Left renal pelvis (tissue), 4 donors: ENCODE measurements at regions not wholly inside any gene's neighbourhood (a gene's known extent, or its start where the extent isn't known, plus 50 kb on each side); places are given as distances from the start of the nearest gene placed in this dataset.
"Not testable (repeated sequence)": the region's sequence is repeated elsewhere in the genome, so short reads cannot be mapped to it uniquely, and the experiment has no call there.

Experiments
- DNase-seq, 4 donors: peaks; one replicate each; pipeline ENCODE4 v3.0.0-alpha.2; 2013; ENCODE audit warnings: low read depth in 4 of 4, low spot score in 3 of 4

DNA sequence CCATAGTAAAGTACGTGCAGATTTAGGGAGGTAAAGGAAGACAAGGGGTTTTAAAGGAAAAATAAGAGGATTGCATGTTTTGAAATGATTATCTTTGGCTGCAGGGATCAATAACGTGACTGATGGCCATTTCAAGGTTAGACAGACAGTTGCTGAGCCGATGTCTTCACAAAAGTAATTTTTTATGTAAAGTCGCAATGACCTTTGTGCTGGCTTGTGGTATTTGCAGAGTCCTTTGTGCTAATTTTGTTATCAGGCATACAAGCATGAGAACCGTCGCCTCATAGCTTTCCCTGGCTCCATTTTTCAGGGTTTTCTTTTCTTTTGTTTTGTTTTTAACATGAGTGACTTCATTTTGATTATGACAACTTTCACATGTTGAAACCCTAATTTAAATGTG lies 605.7 kb upstream of the GJE1 start:
- DNase-seq, result no peak

DNA sequence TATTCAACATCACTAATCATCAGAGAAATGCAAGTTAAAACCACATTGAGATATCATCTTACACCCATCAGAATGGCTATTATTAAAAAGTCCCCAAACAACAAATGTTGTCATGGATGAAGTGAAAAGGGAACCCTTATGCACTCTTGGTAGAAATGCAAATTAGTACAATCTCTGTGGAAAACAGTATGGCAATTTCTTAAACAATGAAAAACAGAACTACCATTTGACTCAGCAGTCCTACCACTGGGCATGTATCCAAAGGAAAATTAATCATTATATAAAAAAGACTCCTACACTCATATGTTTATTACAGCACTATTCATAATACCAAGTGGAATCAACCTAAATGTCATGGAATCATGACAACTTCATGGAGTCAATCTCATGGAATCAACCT lies 611.3 kb upstream of the GJE1 start:
- DNase-seq, result no peak

DNA sequence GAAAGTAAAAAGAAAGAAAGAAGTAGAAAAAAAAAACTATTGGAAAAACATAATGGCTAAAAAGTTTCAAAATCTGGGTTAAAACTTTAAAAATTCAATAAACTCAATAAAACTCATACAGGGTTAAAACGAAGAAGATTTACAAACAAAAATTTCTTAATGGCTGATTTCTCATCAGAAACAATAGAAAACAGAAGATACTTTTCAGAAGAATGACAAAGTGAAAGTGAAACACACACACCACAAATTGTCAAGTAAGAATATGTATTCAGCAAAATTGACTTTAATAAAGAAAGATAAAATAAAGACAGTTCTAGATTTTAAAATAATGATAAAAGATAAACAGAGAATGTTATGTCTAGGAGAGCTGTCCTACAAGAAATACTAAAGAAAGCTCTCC lies 618.9 kb upstream of the GJE1 start:
- DNase-seq, result no peak

DNA sequence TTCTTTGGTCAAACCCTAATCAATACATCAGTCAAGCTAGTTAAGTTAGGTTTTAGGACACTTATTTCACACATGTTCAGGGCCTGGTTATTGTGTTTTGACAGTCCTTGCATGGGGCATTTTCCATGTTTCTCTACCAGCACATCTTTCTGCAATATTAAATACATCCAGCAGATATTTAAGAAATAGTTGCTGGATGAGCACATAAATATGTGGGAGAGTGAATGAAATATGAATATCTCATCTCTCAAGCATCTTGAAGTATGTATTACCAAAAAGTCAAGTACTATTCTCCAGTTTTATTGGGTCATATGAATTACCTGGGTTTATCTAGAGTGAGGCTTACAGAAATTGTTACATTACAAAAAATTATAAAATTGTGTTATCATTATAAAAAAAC lies 621.9 kb upstream of the GJE1 start:
- DNase-seq, result no peak

DNA sequence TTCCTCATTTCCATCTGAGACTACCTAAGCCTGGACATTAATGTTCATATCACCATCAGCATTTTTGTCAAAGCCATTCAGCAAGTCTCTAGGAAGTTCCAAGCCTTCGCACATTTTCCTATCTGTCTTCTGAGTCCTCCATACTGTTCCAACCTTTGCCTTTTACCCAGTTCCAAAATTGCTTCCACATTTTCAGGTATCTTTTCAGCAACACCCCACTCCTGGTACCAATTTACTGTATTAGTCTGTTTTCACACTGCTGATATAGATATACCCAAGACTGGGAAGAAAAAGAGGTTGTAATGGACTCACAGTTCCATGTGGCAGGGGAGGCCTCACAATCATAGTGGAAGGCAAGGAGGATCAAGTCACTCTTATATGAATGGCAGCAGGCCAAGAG lies 626.7 kb upstream of the GJE1 start:
- DNase-seq, result not testable (repeated sequence)

DNA sequence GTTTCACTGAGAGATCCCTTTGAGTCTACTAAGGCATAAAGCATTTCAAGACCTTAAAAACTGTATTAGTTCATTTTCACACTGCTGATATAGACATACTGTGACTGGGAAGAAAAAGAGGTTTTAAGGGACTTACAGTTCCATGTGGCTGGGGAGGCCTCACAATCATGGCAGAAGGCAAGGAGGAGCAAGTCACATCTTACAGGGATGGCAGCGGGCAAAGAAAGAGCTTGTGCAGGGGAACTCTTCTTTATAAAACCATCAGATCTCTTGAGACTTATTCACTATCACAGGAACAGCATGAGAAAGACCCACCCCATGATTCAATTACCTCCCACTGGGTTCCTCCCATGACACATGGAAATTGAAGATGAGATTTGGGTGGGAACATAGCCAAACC lies 628.4 kb upstream of the GJE1 start:
- DNase-seq, result not testable (repeated sequence)

GRCh38 chr6:141501616-141502015 lies 631.1 kb upstream of the GJE1 start:
- no peak for DNase-seq

DNA sequence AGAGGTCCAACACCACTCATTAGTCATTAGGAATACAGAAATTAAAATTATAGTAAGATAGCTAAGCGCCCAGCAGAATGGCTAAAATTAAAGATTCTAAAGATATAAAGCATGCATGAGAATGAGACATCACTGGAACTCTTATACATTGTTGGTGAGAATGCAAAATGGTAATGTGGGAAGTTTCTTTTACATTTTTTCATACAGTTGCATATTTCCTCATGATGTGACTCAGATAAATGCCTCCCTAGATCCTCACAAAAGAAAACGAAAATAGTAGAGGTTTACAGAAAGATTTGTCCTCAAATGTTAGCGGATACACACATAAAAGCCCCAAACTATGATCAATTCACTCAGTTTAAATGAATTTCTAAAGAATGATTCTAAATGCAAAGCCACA lies 633.7 kb upstream of the GJE1 start:
- DNase-seq, result no peak

DNA sequence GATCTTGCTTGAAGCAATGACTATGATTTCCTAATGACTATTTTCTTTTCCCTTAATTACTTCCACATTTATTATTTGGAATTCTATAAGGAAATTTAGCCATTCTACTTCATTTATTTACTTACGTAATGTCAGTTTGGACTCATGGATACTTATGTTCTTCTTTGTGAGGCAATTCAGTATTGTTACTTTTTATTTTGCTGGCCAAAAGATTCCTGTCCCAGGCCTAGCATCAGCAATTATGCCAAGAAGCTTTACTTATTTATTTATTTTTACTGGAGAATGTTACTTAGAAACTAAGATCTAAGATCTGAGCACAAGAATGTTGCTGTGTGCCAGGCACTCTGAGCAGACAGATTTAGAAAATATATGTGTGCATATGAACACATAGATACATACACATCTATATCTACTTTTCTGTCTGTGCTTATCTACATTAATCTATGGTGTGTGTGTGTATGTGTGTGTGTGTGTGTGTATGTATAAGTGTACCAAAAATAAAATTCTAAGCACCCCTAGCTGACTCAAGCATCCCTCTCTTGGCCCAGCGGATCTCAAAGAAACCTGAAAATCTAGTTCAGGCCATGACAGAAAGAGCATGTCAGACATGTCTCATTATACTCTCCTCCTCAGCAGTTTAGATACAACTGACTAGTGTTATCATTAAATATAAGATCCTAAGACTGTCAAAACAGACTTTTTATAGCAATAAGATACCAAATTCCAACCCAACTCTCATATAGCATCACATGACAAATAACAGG lies 640.0 kb upstream of the GJE1 start:
- no peak for DNase-seq

- no peak for DNase-seq
Observed at GRCh38 chr6:141491684-141492083, 641.0 kb upstream of the GJE1 start.

GRCh38 chr6:141490982-141491381 lies 641.7 kb upstream of the GJE1 start:
- DNase-seq, result no peak

GRCh38 chr6:141488488-141488887 lies 644.2 kb upstream of the GJE1 start:
- no peak for DNase-seq

GRCh38 chr6:141486942-141487341 lies 645.8 kb upstream of the GJE1 start:
- no peak for DNase-seq

DNA sequence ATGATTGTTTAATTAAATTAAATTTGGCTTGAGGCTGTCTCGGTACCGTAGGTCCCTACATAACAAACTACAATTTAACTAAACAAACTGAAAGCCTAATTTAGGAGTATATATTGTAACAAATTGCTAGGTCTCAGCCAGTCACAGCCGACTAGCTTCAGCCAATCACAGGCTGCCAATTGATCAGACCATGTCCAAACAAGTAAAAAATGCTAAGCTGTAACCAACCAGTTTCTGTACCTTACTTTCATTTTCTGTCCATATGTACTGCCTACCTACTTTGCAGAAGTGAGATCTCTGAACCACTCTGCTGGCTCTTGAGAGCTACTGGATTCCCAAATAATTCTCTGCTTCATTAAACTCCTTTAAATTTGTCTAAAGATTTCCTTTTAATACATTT lies 648.0 kb upstream of the GJE1 start:
- no peak for DNase-seq

DNA sequence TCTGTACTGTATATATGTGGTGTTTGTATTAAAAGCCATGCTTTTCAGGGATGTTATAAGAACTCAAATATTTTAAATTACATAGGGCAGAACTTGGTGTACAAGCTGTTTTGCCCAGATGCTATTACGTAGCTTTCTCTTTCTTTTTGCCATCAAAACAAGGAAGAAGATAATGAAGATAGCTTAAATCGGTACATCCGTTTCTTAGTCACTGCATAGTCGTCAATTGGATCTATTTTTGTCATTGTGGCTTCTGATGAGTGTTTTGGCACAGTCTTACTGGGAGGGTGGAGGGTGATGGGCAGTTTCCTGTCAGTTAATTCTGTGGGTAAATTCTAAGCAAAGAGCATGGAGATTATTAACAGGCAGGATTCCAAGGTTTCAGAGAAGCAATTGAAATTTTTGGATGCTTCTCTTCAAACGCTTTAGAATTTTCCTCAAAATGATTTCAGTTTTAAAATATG lies 649.1 kb upstream of the GJE1 start:
- no peak for DNase-seq

DNA sequence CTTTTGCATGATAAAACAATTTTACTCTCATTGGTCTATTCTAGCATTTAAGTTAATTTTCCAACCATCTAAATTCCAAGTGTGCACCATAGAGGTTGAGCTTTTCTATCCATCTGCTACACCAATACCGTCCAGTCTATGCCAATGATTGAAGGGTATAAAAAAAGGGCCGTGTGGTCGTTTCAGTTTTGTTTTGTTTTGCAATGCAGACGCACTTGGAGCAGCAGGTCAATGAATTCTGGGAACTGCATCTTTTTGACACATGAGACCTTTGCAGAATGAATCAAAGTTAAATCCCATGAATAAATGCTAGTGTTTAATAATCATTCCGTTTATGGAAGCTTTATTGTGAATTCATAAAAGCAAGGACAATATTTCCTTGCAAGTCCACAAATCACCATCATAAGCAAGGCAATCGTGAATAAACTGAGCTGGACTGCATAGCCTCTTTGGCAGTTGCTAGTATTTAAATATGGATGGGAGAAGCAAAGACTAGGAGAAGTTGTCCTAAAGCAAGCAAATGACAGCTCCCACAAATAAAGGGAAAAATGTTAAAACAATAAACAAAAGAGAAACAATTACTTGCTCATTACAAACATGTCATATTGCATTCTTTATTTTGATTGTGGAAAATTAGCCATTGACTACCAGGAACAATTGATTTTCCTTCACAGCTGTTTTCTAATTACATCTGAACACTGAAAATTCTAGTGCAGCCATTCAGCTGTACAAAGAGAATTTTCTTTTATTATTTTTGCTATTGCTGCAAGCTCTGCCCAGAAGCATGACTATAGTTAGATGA lies 649.7 kb upstream of the GJE1 start:
- DNase-seq, result no peak

DNA sequence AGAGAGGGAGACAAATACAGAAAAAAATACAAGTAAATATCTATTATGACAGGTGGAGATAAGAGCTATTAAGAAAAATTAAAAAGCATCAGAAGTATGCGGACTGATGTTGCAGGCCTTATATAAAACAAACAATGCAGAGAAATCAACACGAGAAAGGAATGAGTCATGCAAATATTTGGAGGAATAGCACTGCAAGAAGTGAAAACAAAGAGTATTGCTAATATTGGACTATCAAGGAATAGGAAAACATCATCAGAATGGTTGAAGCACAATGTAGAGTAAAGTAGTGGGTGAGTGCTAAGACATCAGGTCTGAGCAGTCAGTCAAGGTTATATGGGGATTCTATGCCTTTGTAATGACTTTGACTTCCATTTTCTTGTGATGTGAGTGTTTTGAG lies 657.5 kb upstream of the GJE1 start:
- DNase-seq, result no peak

GRCh38 chr6:141472162-141472928 lies 660.4 kb upstream of the GJE1 start:
- no peak for DNase-seq

DNA sequence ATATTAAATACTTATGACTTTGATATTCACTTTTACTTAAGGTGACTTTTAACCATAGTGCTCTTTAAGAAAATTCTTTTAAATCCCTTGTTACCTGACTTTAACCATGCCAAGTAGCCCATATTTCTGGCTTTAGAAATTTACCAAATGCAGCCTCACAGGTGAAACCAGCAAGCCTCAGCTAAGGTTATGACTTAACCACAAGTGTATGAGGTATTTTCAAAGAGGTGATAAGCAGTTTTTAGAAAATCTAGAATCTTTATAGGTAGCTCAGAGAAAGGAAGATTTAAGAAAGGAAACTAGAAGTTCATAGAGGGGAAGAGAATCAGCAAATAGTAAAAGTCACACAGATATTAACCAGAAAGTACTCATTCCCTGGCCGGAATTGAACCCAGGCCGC lies 661.9 kb upstream of the GJE1 start:
- no peak for DNase-seq

DNA sequence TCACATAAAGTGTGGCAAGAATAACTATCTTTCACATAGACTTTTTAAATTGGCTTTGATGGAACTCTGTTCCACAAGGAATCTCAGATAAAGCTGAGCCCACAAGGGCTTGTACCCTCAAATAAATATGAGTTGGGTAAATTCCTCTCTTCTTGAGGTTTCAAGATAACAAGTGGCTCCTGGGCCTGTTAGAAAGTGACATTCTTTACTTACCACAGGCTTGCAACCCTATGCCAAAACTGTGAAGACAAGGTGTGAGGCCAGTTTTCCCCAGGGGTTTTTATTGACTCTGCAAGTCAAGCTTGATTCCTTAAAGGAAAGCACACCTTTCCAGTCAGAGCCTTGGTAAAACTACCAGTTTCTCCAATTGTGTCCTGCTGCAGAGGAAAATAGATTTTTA lies 664.8 kb upstream of the GJE1 start:
- DNase-seq, result no peak

DNA sequence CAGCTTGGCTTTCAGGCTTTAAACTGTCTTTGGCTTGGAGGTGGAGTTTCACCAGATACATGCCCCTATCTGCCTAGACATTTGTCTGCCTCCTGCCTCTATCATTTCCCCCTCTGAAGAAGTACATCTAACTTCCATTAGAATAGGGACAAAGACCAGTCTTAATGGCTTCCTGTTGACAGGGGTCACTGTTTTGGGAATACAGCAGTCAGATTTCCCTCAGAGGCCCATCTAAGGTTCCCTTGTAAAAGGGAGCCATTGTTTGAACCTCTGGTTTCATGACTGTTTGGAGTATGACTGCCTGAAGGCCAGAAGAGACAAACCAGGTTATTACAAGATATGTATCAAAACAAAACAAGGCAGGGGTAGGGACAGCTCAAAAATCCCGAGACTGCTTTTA lies 665.7 kb upstream of the GJE1 start:
- DNase-seq, result no peak
